Endothelial cell of umbilical vein (primary cell): ENCODE measurements at regions not wholly inside any gene's neighbourhood (a gene's known extent, or its start where the extent isn't known, plus 50 kb on each side); places are given as distances from the start of the nearest gene placed in this dataset.

Experiments
- BruUV-seq: library from RNA; stranded (reverse); fragments of 400-500 nt; replicated peaks from 2 replicates; lab custom pipeline; 2021; lab: Mats Ljungman, UMichigan
- CTCF ChIA-PET: fragments of 300-600, 350-600 bp; sonication (Branson Sonifier 250); formaldehyde crosslinking; loops from one replicate; lab custom pipeline; 2021; ENCODE audit warnings: antibody characterized with exemption, inconsistent platforms; lab: Charles Lee
- POLR2A ChIA-PET: fragments of 300-600, 350-600 bp; sonication (Branson Sonifier 250); formaldehyde crosslinking; loops from one replicate; lab custom pipeline; 2021; ENCODE audit warnings: antibody characterized with exemption, inconsistent platforms; lab: Charles Lee
- DNase-seq: peaks from one replicate; pipeline ENCODE4 v3.0.0-alpha.2; 2011; ENCODE audit warnings: low read depth, low spot score
- FAIRE-seq: peaks from 2 replicates; lab custom pipeline; 2011; peaks lifted over from hg19 to GRCh38; lab: Jason Lieb, UNC
- H2AFZ ChIP-seq: 2 replicates; pipeline ENCODE4 v1.6.0; 2012; ENCODE audit warnings: low read depth, low read length, control low read depth, inconsistent platforms
- H3K27ac ChIP-seq: 2 replicates; pipeline ENCODE4 v1.5.1; 2011; ENCODE audit warnings: low read depth, mild to moderate bottlenecking, control low read depth, low read length, moderate library complexity; ENCODE audit not compliant: insufficient read depth
- H3K27me3 ChIP-seq, 2 experiments: 2 replicates each; pipeline versions ENCODE4 v1.6.0 to v1.6.1; 2011; ENCODE audit warnings: low read length in 2 of 2, mixed read lengths in 1 of 2; ENCODE audit not compliant: control insufficient read depth in 2 of 2, insufficient read depth in 2 of 2
- H3K36me3 ChIP-seq, 2 experiments: 2 replicates in 1 of 2; 3 replicates in 1 of 2; pipeline ENCODE4 v1.5.1; 2011; ENCODE audit warnings: low read length in 2 of 2, mild to moderate bottlenecking in 1 of 2, moderate library complexity in 1 of 2; ENCODE audit not compliant: control insufficient read depth in 2 of 2, insufficient read depth in 2 of 2; ENCODE audit errors: extremely low read depth in 1 of 2
- H3K4me1 ChIP-seq: 3 replicates; pipeline ENCODE4 v1.5.1; 2011; ENCODE audit warnings: mild to moderate bottlenecking, low read length; ENCODE audit not compliant: control insufficient read depth, insufficient read depth; ENCODE audit errors: extremely low read depth
- H3K4me2 ChIP-seq: 2 replicates; pipeline ENCODE4 v1.6.1; 2011; ENCODE audit warnings: low read length, control low read depth, mixed read lengths; ENCODE audit not compliant: insufficient read depth
- H3K4me3 ChIP-seq, 3 experiments: fragments of 200-600 bp in 1 of 3; sonication (generic), shearing (Covaris generic) in 1 of 3; replicated peaks in 1 of 3; 2 replicates each; pipeline ENCODE4 v1.5.1; 2011 to 2016; ENCODE audit warnings: control low read depth in 3 of 3, low read length in 3 of 3, mild to moderate bottlenecking in 2 of 3, inconsistent platforms in 1 of 3, low read depth in 1 of 3, moderate library complexity in 1 of 3; ENCODE audit not compliant: insufficient read depth in 1 of 3
- H3K79me2 ChIP-seq: 2 replicates; pipeline ENCODE4 v1.6.0; 2012; ENCODE audit warnings: low read length, inconsistent platforms; ENCODE audit not compliant: control insufficient read depth, insufficient read depth
- H3K9ac ChIP-seq: replicated peaks from 2 replicates; pipeline ENCODE3; 2011; ENCODE audit warnings: low read length, control low read depth; ENCODE audit not compliant: insufficient read depth; ENCODE audit errors: extremely low read depth
- H3K9me1 ChIP-seq: replicated peaks from 3 replicates; pipeline ENCODE4 v1.6.0; 2011; ENCODE audit warnings: mild to moderate bottlenecking, low read length; ENCODE audit not compliant: control insufficient read depth, insufficient read depth; ENCODE audit errors: extremely low read depth
- H3K9me3 ChIP-seq: replicated peaks from 2 replicates; pipeline ENCODE4 v1.5.1; 2012; ENCODE audit warnings: low read length, inconsistent platforms; ENCODE audit not compliant: control insufficient read depth, insufficient read depth
- H4K20me1 ChIP-seq: replicated peaks from 2 replicates; pipeline ENCODE3; 2011; ENCODE audit warnings: mild to moderate bottlenecking, low read length; ENCODE audit not compliant: control insufficient read depth, insufficient read depth; ENCODE audit errors: extremely low read depth
- CTCF ChIP-seq, 2 donors: IDR thresholded peaks; 1 replicate in 1 of 2; 2 replicates in 1 of 2; pipeline ENCODE4 v1.5.1; 2011; ENCODE audit warnings: low read length in 2 of 2, mild to moderate bottlenecking in 2 of 2, moderate library complexity in 2 of 2, control low read depth in 1 of 2, inconsistent platforms in 1 of 2, low read depth in 1 of 2; ENCODE audit not compliant: insufficient read depth in 1 of 2; ENCODE audit errors: extremely low read depth in 1 of 2
- EZH2 ChIP-seq: IDR thresholded peaks from 2 replicates; pipeline ENCODE4 v1.6.1; 2012; ENCODE audit warnings: borderline replicate concordance, low read depth, mild to moderate bottlenecking, moderate library complexity, low read length, inconsistent platforms; ENCODE audit not compliant: severe bottlenecking
- FOS ChIP-seq: IDR thresholded peaks from 2 replicates; pipeline ENCODE4 v1.6.1; 2011; ENCODE audit warnings: mild to moderate bottlenecking, low read length, moderate library complexity, borderline replicate concordance; ENCODE audit not compliant: insufficient read depth
- GATA2 ChIP-seq: IDR thresholded peaks from 2 replicates; pipeline ENCODE4 v1.7.0; 2011; ENCODE audit warnings: low read depth, mild to moderate bottlenecking, moderate library complexity, mixed read lengths, low read length; ENCODE audit not compliant: insufficient read length, insufficient read depth
- JUN ChIP-seq: IDR thresholded peaks from 2 replicates; pipeline ENCODE4 v1.6.1; 2011; ENCODE audit warnings: borderline replicate concordance, low read depth; ENCODE audit not compliant: insufficient read length, insufficient read depth
- MAX ChIP-seq: IDR thresholded peaks from 2 replicates; pipeline ENCODE4 v1.6.1; 2011; ENCODE audit not compliant: insufficient read depth, insufficient read length
- MYC ChIP-seq: IDR thresholded peaks from one replicate; pipeline ENCODE4 v1.6.1; 2011; ENCODE audit warnings: mild to moderate bottlenecking, low read depth, low read length
- POLR2A ChIP-seq: IDR thresholded peaks from 2 replicates; pipeline ENCODE4 v1.6.1; 2012; ENCODE audit warnings: low read depth, mild to moderate bottlenecking, control low read depth, low read length
- POLR2AphosphoS5 ChIP-seq: IDR thresholded peaks from 2 replicates; pipeline ENCODE4 v1.6.1; 2012; ENCODE audit warnings: low read depth, mild to moderate bottlenecking, control low read depth, low read length, moderate library complexity; ENCODE audit not compliant: insufficient read depth
- dilution Hi-C: fragments of 300-500 bp; cut with MboI; formaldehyde crosslinking; loops from one replicate; pipeline ENCODE4 v1.15.0; 2019; ENCODE audit warnings: low sequenced_read_pairs; ENCODE audit not compliant: extremely low pct_ligation_motif_present
- intact Hi-C: fragments of 100-400 bp; cut with micrococcal nuclease; formaldehyde crosslinking; loops from one replicate; pipeline ENCODE4 v1.10.0; 2022

GRCh38 chr7:41612386-41612785 lies 90.5 kb downstream of the INHBA start:
- BruUV-seq: no TSS peak
- Histone ChIP-seq H3K4me1 (no peaks in the 10 kb centered on the region), H3K36me3 (no peaks in the 10 kb centered on the region), H3K4me2 (no peak overlapping the region), H3K9ac (no peak overlapping the region), H2AFZ (no peak overlapping the region), H3K9me3 (no peaks in the 10 kb centered on the region), H3K27me3 (no peaks in the 10 kb centered on the region), H3K79me2 (no peaks in the 10 kb centered on the region), H3K9me1 (no peaks in the 10 kb centered on the region), H3K27ac (no peak overlapping the region), H4K20me1 (no peaks in the 10 kb centered on the region), H3K4me3 (no peak overlapping the region)
- FAIRE-seq (no peak), DNase-seq (no peak)
- intact Hi-C loops (no loop called here), dilution Hi-C loops (no loop called here)
- TF ChIP-seq GATA2: no peak
- CTCF ChIA-PET: no interaction called here
- POLR2A ChIA-PET: no interaction called here

- H3K9ac ChIP-seq: no peak overlapping the region
- no peaks in the 10 kb centered on the region for H3K4me1 ChIP-seq
- no peak for FAIRE-seq
- no TSS peak for BruUV-seq
- H3K27ac ChIP-seq: no peak overlapping the region
- no peaks in the 10 kb centered on the region for H3K27me3 ChIP-seq
- TF ChIP-seq FOS (no peak), EZH2 (no peak), POLR2AphosphoS5 (no peak), JUN (no peak), GATA2 (no peak), MAX (no peak), CTCF (IDR thresholded peaks at IDR 0.05; ENCODE audit: extremely low read depth in 1 of 2, insufficient read depth in 1 of 2, low read depth in 1 of 2, low read length in 2 of 2) (no peak), POLR2A (no peak), MYC (no peak)
- H2AFZ ChIP-seq: no peak overlapping the region
- intact Hi-C loops: no loop called here
- no peak overlapping the region for H3K4me2 ChIP-seq
- no peak for DNase-seq
- H3K79me2 ChIP-seq: no peaks in the 10 kb centered on the region
- dilution Hi-C loops: no loop called here
- no peaks in the 10 kb centered on the region for H4K20me1 ChIP-seq
- CTCF ChIA-PET: interaction anchor here (1.1 kb wide), 1 partner anchor 1376 kb away, joined by 3 read pairs; no protein-coding TSS in a partner anchor
- H3K9me1 ChIP-seq: no peaks in the 10 kb centered on the region
- no peaks in the 10 kb centered on the region for H3K9me3 ChIP-seq
- H3K4me3 ChIP-seq: no peak overlapping the region
- H3K36me3 ChIP-seq: no peaks in the 10 kb centered on the region
- POLR2A ChIA-PET: no interaction called here
Observed at GRCh38 chr7:41608447-41608846, 94.4 kb downstream of the INHBA start.
